ENCODE measurements at regions not wholly inside any gene's neighbourhood (a gene's known extent, or its start where the extent isn't known, plus 50 kb on each side); places are given as distances from the start of the nearest gene placed in this dataset.

- H3K27ac ChIP-seq (ENCODE audit: low read depth in 1 of 2, low read length in 2 of 2): no peak overlapping the region
- TF ChIP-seq JUND (IDR thresholded peaks at IDR 0.05): no peak
- no peak for TF ChIP-seq HNF4G (IDR thresholded peaks at IDR 0.05)
- no peak for TF ChIP-seq CTCF (IDR thresholded peaks at IDR 0.05; ENCODE audit: low read depth, low read length, missing input control)
- TF ChIP-seq HNF4A (conservative IDR thresholded peaks at IDR 0.05): no peak
- no peak for TF ChIP-seq RXRA (IDR thresholded peaks at IDR 0.05)
- no peak for TF ChIP-seq FOXA1 (IDR thresholded peaks at IDR 0.05)
- no peak for TF ChIP-seq GABPA (IDR thresholded peaks at IDR 0.05 in 1 of 2, conservative IDR thresholded peaks at IDR 0.05 in 1 of 2)
- TF ChIP-seq MAX (IDR thresholded peaks at IDR 0.05): no peak
- TF ChIP-seq NR2F2 (IDR thresholded peaks at IDR 0.05): no peak
- TF ChIP-seq TAF1 (conservative IDR thresholded peaks at IDR 0.05): no peak
- no peak for TF ChIP-seq REST (IDR thresholded peaks at IDR 0.05)
- TF ChIP-seq FOXA2 (IDR thresholded peaks at IDR 0.05): no peak
- no peak for TF ChIP-seq YY1 (IDR thresholded peaks at IDR 0.05)
- no peak for TF ChIP-seq SP1 (IDR thresholded peaks at IDR 0.05)
- no peak for TF ChIP-seq ZBTB33 (IDR thresholded peaks at IDR 0.05)
- TF ChIP-seq RAD21 (IDR thresholded peaks at IDR 0.05): no peak
- TF ChIP-seq EGR1 (IDR thresholded peaks at IDR 0.05; ENCODE audit: low read depth in 2 of 2): no peak
- TF ChIP-seq ATF3 (IDR thresholded peaks at IDR 0.05): no peak
- H3K4me3 ChIP-seq (ENCODE audit: low read depth in 1 of 3, low read length in 3 of 3): no peak overlapping the region
- WGBS: 87% methylated on average over 3 of the region's 3 CpGs
- H3K27me3 ChIP-seq (ENCODE audit: control insufficient read depth in 4 of 4, insufficient read depth in 4 of 4, low read length in 3 of 4): no peaks in the 10 kb centered on the region
- no peak for DNase-seq (ENCODE audit: low spot score)
- no peaks in the 10 kb centered on the region for H3K4me1 ChIP-seq (ENCODE audit: control insufficient read depth in 4 of 4, insufficient read depth in 4 of 4, low read length in 3 of 4)
- no peaks in the 10 kb centered on the region for H3K36me3 ChIP-seq (ENCODE audit: control insufficient read depth in 4 of 4, insufficient read depth in 3 of 4, low read depth in 1 of 4, low read length in 3 of 4)
- no peak overlapping the region for H3K9ac ChIP-seq (ENCODE audit: low read depth in 1 of 2, low read length in 2 of 2)
- no peaks in the 10 kb centered on the region for H3K9me3 ChIP-seq (ENCODE audit: control insufficient read depth in 4 of 4, low read length in 3 of 4)
Observed at GRCh38 chr3:178043084-178043483, 493.2 kb upstream of the KCNMB2 start.
